Anterior cingulate cortex (tissue), 58 donors: ENCODE measurements at regions not wholly inside any gene's neighbourhood (a gene's known extent, or its start where the extent isn't known, plus 50 kb on each side); places are given as distances from the start of the nearest gene placed in this dataset.
A peak's percentile ranks its signal among the peaks of the same experiment; 100 is the strongest.

Experiments used
- DNase-seq, 58 donors: peaks; one replicate each; lab custom pipeline; 2025; lab: John Stamatoyannopoulos, UW

DNA sequence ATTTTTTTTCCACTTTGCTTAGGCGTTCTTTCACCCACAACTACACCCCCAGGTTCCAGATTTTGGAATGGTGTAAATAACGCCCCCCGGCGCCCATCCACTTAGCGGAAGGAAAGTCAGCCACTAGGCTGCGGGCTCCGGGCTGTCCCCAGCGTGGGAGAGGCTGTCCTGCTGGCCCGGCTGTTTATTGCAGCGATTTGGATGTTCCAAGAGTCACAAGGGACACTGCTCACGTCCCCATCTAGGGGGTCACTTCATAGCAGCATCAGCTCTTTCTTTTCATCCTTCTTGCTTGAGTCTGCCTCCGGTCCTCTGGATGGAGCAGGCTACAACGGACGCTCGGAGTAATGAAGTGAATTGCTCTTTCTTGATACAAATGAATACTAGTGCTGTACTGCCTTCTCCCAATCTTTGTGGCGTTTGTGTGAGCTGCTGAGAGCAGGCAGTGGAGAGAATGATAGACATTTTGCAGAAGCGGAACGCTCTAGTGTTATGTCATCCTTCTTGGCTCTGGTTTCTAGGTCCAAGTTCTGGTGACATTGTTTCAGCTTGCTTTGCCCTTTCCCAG lies 50.7 kb upstream of the PAIP2B start:
- peak in 53 of 58 donors; percentile 15 to 91 (median 58) for DNase-seq

- no peak for DNase-seq
Measured at GRCh38 chr2:71277147-71277475, 50.2 kb upstream of the PAIP2B start.

GRCh38 chr2:71276311-71277146 lies 49.6 kb upstream of the PAIP2B start:
- peak in 57 of 58 donors; percentile 16 to 93 (median 83) for DNase-seq
